GM12878 (cell line): ENCODE measurements at regions not wholly inside any gene's neighbourhood (a gene's known extent, or its start where the extent isn't known, plus 50 kb on each side); places are given as distances from the start of the nearest gene placed in this dataset.

Source experiments
- ATAC-seq: fragments of 200-7000 bp; cut with Tn5 transposase; 3 replicates; pipeline ENCODE4 v1.9.1; 2020; ENCODE audit warnings: mild to moderate bottlenecking, moderate library complexity
- BruUV-seq: library from RNA; stranded (reverse); fragments of 400-500 nt; replicated peaks from 2 replicates; lab custom pipeline; 2021; lab: Mats Ljungman, UMichigan
- CTCF ChIA-PET: fragments of 300-600 bp; sonication (Branson Sonifier 250); formaldehyde crosslinking; extraction: SDS; loops from one replicate; lab custom pipeline; 2021; ENCODE audit warnings: inconsistent platforms; lab: Yijun Ruan, JAX
- POLR2A ChIA-PET: fragments of 350-600 bp; formaldehyde crosslinking; extraction: SDS; loops from one replicate; lab custom pipeline; 2021; ENCODE audit warnings: inconsistent platforms; lab: Charles Lee
- RAD21 ChIA-PET: fragments of 300-600 bp; sonication (Branson Sonifier 250); formaldehyde crosslinking; loops from one replicate; lab custom pipeline; 2023; ENCODE audit warnings: antibody characterized with exemption; ENCODE audit not compliant: unreplicated experiment; lab: Charles Lee
- SMC1A ChIA-PET: fragments of 300-600 bp; sonication (Branson Sonifier 250); formaldehyde crosslinking; loops from one replicate; lab custom pipeline; 2023; ENCODE audit not compliant: unreplicated experiment, uncharacterized antibody; lab: Charles Lee
- DNase-seq: peaks from one replicate; pipeline ENCODE4 v3.0.0-alpha.2; 2011; ENCODE audit warnings: low read depth, low spot score
- FAIRE-seq: peaks from 3 replicates; lab custom pipeline; 2011; peaks lifted over from hg19 to GRCh38; lab: Jason Lieb, UNC
- H2AFZ ChIP-seq: 2 replicates; pipeline ENCODE4 v1.6.0; 2011; ENCODE audit warnings: low read depth, low read length, control low read depth; ENCODE audit not compliant: control insufficient read depth
- H3K27ac ChIP-seq: 2 replicates; pipeline ENCODE4 v1.5.1; 2011; ENCODE audit warnings: control low read depth; ENCODE audit not compliant: control insufficient read depth, insufficient read depth
- H3K27me3 ChIP-seq, 2 experiments: replicated peaks in 1 of 2; 2 replicates each; pipeline versions ENCODE4 v1.6.0 to v1.6.1; 2011; ENCODE audit warnings: low read length in 1 of 2; ENCODE audit not compliant: control insufficient read depth in 2 of 2, insufficient read depth in 2 of 2
- H3K36me3 ChIP-seq, 2 experiments: 2 replicates each; pipeline ENCODE4 v1.5.1; 2011; ENCODE audit warnings: low read length in 1 of 2; ENCODE audit not compliant: control insufficient read depth in 2 of 2, insufficient read depth in 2 of 2
- H3K4me1 ChIP-seq: 2 replicates; pipeline ENCODE4 v1.6.1; 2011; ENCODE audit warnings: mild to moderate bottlenecking, low read length, moderate library complexity, mixed read lengths; ENCODE audit not compliant: control insufficient read depth, insufficient read depth
- H3K4me2 ChIP-seq: 2 replicates; pipeline ENCODE4 v1.6.0; 2011; ENCODE audit warnings: control low read depth; ENCODE audit not compliant: control insufficient read depth, insufficient read depth
- H3K4me3 ChIP-seq: fragments of 200-600 bp; sonication (generic); 2 replicates; pipeline ENCODE4 v1.5.1; 2016
- H3K79me2 ChIP-seq: 2 replicates; pipeline ENCODE4 v1.6.0; 2011; ENCODE audit warnings: low read length; ENCODE audit not compliant: control insufficient read depth, insufficient read depth
- H3K9ac ChIP-seq: 2 replicates; pipeline ENCODE4 v1.8.0; 2011; ENCODE audit warnings: low read length, control low read depth, mixed read lengths; ENCODE audit not compliant: control insufficient read depth, insufficient read depth
- H3K9me3 ChIP-seq: replicated peaks from 3 replicates; pipeline ENCODE4 v1.5.1; 2011; ENCODE audit warnings: mild to moderate bottlenecking, low read length; ENCODE audit not compliant: control insufficient read depth, insufficient read depth
- H4K20me1 ChIP-seq: 2 replicates; pipeline ENCODE4 v1.6.0; 2011; ENCODE audit not compliant: control insufficient read depth, insufficient read depth
- CHD2 ChIP-seq: IDR thresholded peaks from 2 replicates; pipeline ENCODE4 v1.6.1; 2011; ENCODE audit warnings: low read depth, low read length, improper control_type of control experiment, borderline replicate concordance
- ESRRA ChIP-seq: IDR thresholded peaks from 2 replicates; pipeline ENCODE4 v1.6.1; 2012; ENCODE audit warnings: mild to moderate bottlenecking, low read length, improper control_type of control experiment
- ETV6 ChIP-seq, 2 experiments: fragments of 450-650 bp in 1 of 2; IDR thresholded peaks in 1 of 2; conservative IDR thresholded peaks in 1 of 2; 2 replicates each; pipeline ENCODE4 v1.6.1; 2014; ENCODE audit warnings: antibody characterized with exemption in 1 of 2, borderline replicate concordance in 1 of 2, low read depth in 1 of 2, mild to moderate bottlenecking in 1 of 2, moderate library complexity in 1 of 2
- KAT2A ChIP-seq: conservative IDR thresholded peaks from 2 replicates; pipeline ENCODE4 v1.6.1; 2011; ENCODE audit warnings: low read depth, low read length; ENCODE audit not compliant: control insufficient read depth
- MYC ChIP-seq: IDR thresholded peaks from 2 replicates; pipeline ENCODE4 v1.6.1; 2011; ENCODE audit warnings: mild to moderate bottlenecking, low read length, moderate library complexity, inconsistent platforms; ENCODE audit not compliant: insufficient read depth, insufficient replicate concordance, insufficient read length, severe bottlenecking
- PAX8 ChIP-seq: fragments of 450-650 bp; IDR thresholded peaks from 2 replicates; pipeline ENCODE4 v1.6.1; 2017; ENCODE audit warnings: mild to moderate bottlenecking, moderate library complexity
- POU2F2 ChIP-seq: IDR thresholded peaks from 3 replicates; pipeline ENCODE4 v1.6.1; 2011; ENCODE audit warnings: low read depth, mild to moderate bottlenecking, low read length, borderline replicate concordance
- RB1 ChIP-seq: fragments of 450-650 bp; formaldehyde crosslinking; IDR thresholded peaks from 2 replicates; pipeline ENCODE4 v1.6.1; 2017; ENCODE audit warnings: mild to moderate bottlenecking, borderline replicate concordance
- SIX5 ChIP-seq: IDR thresholded peaks from 2 replicates; pipeline ENCODE4 v1.6.1; 2011; ENCODE audit warnings: mild to moderate bottlenecking, low read depth, low read length, moderate library complexity; ENCODE audit not compliant: severe bottlenecking
- ZNF217 ChIP-seq: fragments of 450-650 bp; IDR thresholded peaks from 2 replicates; pipeline ENCODE4 v1.6.1; 2017; ENCODE audit warnings: antibody characterized with exemption, mild to moderate bottlenecking
- ZNF592 ChIP-seq: fragments of 450-650 bp; IDR thresholded peaks from 2 replicates; pipeline ENCODE4 v1.6.1; 2017; ENCODE audit warnings: mild to moderate bottlenecking, moderate library complexity
- ZZZ3 ChIP-seq: IDR thresholded peaks from 2 replicates; pipeline ENCODE4 v1.6.1; 2011; ENCODE audit warnings: low read depth; ENCODE audit not compliant: control insufficient read depth, insufficient read length
- WGBS: methylation state at CpG from one replicate; pipeline ENCODE4 v1.1.6; 2016; ENCODE audit warnings: low lambda C conversion rate; ENCODE audit not compliant: insufficient replicate concordance, insufficient coverage; ENCODE audit errors: missing lambda C conversion rate; 5-methylcytosine and 5-hydroxymethylcytosine counted together
- in situ Hi-C: fragments of 300-500 bp; cut with MboI; formaldehyde crosslinking; loops from 9 replicates; pipeline ENCODE4 v1.14.3; 2018; ENCODE audit warnings: mixed read lengths
- intact Hi-C: fragments of 100-400 bp; cut with micrococcal nuclease; formaldehyde crosslinking; loops from one replicate; pipeline ENCODE4 v1.14.2; 2022; ENCODE audit not compliant: unreplicated experiment
- TF ChIP-seq, protein P1 (sequence below): fragments of 450-650 bp; IDR thresholded peaks from 2 replicates; pipeline ENCODE4 v1.6.1; 2018; ENCODE audit warnings: mild to moderate bottlenecking, low read depth, moderate library complexity; ENCODE audit not compliant: partially characterized antibody
- TF ChIP-seq, protein P2 (sequence below): fragments of 150-350 bp; IDR thresholded peaks from 2 replicates; pipeline ENCODE4 v1.6.1; 2014; ENCODE audit warnings: mild to moderate bottlenecking, low read depth, low read length

DNA sequence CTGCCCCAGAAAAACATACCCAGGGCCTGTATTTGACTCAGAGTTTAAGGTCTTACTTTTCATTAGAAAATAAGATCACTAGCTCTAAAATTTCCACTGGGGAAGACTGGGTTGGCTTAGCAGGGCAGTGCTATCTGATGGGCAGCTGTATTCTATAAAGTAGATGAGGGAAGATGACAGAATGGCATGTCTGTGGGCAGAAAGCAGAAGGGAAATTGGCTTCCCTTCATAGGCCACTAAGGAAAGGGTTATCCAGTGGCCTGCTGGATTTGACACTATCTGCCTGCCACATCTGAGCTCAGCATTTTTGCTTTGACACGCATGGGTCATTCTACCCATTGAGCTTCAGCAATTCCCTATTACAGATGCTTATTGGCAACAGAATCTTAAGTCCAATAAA is 461.3 kb upstream of the RASGRP1 start (continued):
- TF ChIP-seq, protein P1, sequence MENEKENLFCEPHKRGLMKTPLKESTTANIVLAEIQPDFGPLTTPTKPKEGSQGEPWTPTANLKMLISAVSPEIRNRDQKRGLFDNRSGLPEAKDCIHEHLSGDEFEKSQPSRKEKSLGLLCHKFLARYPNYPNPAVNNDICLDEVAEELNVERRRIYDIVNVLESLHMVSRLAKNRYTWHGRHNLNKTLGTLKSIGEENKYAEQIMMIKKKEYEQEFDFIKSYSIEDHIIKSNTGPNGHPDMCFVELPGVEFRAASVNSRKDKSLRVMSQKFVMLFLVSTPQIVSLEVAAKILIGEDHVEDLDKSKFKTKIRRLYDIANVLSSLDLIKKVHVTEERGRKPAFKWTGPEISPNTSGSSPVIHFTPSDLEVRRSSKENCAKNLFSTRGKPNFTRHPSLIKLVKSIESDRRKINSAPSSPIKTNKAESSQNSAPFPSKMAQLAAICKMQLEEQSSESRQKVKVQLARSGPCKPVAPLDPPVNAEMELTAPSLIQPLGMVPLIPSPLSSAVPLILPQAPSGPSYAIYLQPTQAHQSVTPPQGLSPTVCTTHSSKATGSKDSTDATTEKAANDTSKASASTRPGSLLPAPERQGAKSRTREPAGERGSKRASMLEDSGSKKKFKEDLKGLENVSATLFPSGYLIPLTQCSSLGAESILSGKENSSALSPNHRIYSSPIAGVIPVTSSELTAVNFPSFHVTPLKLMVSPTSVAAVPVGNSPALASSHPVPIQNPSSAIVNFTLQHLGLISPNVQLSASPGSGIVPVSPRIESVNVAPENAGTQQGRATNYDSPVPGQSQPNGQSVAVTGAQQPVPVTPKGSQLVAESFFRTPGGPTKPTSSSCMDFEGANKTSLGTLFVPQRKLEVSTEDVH, result no peak
- no peak for TF ChIP-seq ZNF592
- TF ChIP-seq SIX5, result no peak
- no peak for TF ChIP-seq KAT2A

- FAIRE-seq, result no peak
- Histone ChIP-seq H3K27me3 (no peaks in the 10 kb centered on the region), H2AFZ (no peak overlapping the region), H3K79me2 (no peaks in the 10 kb centered on the region), H3K4me1 (no peaks in the 10 kb centered on the region), H3K9ac (no peak overlapping the region), H3K9me3 (no peaks in the 10 kb centered on the region), H3K4me2 (no peak overlapping the region), H3K27ac (no peak overlapping the region), H3K4me3 (no peak overlapping the region), H3K36me3 (no peaks in the 10 kb centered on the region), H4K20me1 (no peaks in the 10 kb centered on the region)
- SMC1A ChIA-PET, result no interaction called here
- intact Hi-C loops, result no loop called here
- CTCF ChIA-PET, result interaction anchor here (0.6 kb wide), 1 partner anchor 1514 kb away, joined by 3 read pairs; no protein-coding TSS in a partner anchor
- RAD21 ChIA-PET, result no interaction called here
- WGBS, result 18% methylated on average over 3 of the region's 3 CpGs
- BruUV-seq, result no TSS peak
- POLR2A ChIA-PET, result no interaction called here
- no peak for DNase-seq
- in situ Hi-C loops, result no loop called here
- ATAC-seq, result no peak
- TF ChIP-seq ESRRA, result no peak
- TF ChIP-seq, protein P2, sequence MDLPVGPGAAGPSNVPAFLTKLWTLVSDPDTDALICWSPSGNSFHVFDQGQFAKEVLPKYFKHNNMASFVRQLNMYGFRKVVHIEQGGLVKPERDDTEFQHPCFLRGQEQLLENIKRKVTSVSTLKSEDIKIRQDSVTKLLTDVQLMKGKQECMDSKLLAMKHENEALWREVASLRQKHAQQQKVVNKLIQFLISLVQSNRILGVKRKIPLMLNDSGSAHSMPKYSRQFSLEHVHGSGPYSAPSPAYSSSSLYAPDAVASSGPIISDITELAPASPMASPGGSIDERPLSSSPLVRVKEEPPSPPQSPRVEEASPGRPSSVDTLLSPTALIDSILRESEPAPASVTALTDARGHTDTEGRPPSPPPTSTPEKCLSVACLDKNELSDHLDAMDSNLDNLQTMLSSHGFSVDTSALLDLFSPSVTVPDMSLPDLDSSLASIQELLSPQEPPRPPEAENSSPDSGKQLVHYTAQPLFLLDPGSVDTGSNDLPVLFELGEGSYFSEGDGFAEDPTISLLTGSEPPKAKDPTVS, result no peak
- no peak for TF ChIP-seq CHD2
- TF ChIP-seq ETV6 (conservative IDR thresholded peaks at IDR 0.05 in 1 of 2, IDR thresholded peaks at IDR 0.05 in 1 of 2; ENCODE audit: borderline replicate concordance in 1 of 2, low read depth in 1 of 2), result no peak
- no peak for TF ChIP-seq ZNF217
- no peak for TF ChIP-seq POU2F2
- TF ChIP-seq RB1, result no peak
- TF ChIP-seq MYC, result no peak
- no peak for TF ChIP-seq KAT2A
- TF ChIP-seq ZZZ3, result no peak
- TF ChIP-seq PAX8, result no peak
Observed at GRCh38 chr15:39028069-39028468, 463.5 kb upstream of the RASGRP1 start.
